ENCODE measurements at regions not wholly inside any gene's neighbourhood (a gene's known extent, or its start where the extent isn't known, plus 50 kb on each side); places are given as distances from the start of the nearest gene placed in this dataset.

GRCh38 chr9:129560881-129561306 is 60.0 kb downstream of the C9orf50 start:
- no peak for TF ChIP-seq POLR2A (IDR thresholded peaks at IDR 0.05; ENCODE audit: low read length)
- TF ChIP-seq GATA1 (IDR thresholded peaks at IDR 0.05; ENCODE audit: low read depth, low read length), result no peak

Data from erythroblast (primary cell).